ENCODE measurements at regions not wholly inside any gene's neighbourhood (a gene's known extent, or its start where the extent isn't known, plus 50 kb on each side); places are given as distances from the start of the nearest gene placed in this dataset.
"Not testable (repeated sequence)": the region's sequence is repeated elsewhere in the genome, so short reads cannot be mapped to it uniquely, and the experiment has no call there.

DNA sequence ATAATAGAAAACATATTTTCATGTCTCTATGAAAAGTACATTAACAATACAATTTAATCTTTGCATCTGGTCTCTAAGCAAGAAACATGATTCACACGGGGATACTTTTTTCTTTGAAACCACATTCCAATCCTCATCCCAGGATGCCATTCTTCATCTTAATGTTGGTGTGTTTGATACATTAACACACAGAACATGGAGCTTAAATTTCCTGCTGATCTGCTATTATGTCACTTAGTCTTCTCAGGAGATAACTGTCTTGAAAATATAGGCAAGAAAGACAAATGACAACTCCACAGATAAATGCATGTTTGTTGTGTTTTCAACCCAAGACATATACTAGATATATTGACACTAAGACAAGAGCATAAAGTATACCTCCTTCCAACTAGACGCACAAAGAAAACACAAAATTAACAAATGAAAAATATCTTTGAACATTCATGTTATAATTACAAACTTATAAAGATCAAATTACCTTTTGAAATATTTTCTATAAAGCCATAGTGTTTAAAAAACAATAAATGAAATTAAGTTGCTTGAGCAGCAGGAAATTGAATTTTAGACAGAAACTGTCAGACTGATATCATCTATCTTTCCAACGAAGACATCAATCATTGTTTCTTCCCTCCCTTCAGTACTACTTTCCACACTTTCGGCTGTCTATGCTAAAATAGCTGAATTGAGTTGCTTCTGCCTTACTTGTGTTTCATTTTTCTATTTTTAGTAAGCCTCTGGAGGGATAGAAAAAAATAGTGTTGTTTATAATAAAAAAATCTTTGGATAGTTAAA, 1676.7 kb upstream of the CDH9 start:
- DNase-seq (no peak), ATAC-seq (no peak)
- intact Hi-C loops (cut with DNase I), result no loop called here

DNA sequence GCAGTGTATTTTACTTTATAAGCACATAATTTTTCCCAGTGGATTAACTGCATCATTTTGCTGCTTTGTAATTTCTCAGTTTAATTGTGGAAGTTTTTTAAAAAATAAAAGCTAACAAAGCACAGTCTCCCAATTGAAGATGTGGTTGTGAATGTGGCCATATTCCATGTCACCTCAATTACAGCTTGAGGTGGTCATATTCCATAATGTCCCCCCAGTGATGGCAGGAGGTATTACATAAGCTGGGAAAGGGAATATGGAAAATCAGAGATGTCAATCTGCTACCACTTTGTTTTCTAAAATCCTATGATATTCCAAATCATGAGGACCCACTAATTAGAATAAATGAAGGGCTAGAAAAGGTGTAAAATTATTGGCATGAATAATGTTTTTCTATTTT, 1672.0 kb upstream of the CDH9 start:
- intact Hi-C loops (cut with DNase I), result no loop called here

DNA sequence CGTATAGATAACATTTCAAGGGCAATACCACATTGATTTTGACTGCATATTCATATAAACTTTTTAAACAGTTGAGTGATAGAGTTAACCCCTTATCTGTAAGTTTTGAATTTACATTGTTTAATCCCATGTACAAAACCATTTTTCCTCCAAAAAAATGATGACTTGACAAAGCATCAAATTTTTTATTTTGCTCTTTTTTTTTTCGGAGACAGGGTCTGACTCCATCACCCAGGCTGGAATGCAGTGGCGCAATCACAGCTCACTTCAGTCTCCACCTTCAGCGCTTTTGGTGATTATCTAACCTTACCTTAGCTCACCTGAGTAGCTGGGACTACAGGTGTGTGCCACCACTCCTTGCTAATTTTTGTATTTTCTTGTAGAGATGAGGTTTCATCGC, 1670.1 kb upstream of the CDH9 start:
- intact Hi-C loops (cut with DNase I), result no loop called here
- no peak for ATAC-seq
- no peak for DNase-seq

More for the DNA sequence above, 1672.0 kb upstream of the CDH9 start:
- ATAC-seq, result no peak
- no peak for DNase-seq

DNA sequence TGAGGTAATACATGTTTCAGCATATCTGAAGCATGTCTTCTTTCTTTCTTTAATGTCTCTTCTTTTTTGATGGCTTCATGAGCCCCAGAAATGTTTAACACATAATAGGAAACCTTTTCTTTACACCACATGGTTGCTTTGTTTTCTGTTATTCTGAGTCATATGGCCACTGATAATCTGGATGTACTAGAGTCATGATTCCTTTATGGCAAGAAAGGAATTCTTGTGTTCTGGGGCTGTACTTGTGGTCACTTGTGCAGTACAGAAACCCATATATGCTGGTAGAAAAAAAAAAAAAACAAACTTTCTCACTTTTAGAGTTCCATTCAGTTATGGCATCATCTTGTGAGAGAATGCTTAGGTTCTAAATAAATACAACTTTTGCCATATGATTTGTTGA, 1669.3 kb upstream of the CDH9 start:
- intact Hi-C loops (cut with DNase I), result no loop called here
- ATAC-seq, result no peak

DNA sequence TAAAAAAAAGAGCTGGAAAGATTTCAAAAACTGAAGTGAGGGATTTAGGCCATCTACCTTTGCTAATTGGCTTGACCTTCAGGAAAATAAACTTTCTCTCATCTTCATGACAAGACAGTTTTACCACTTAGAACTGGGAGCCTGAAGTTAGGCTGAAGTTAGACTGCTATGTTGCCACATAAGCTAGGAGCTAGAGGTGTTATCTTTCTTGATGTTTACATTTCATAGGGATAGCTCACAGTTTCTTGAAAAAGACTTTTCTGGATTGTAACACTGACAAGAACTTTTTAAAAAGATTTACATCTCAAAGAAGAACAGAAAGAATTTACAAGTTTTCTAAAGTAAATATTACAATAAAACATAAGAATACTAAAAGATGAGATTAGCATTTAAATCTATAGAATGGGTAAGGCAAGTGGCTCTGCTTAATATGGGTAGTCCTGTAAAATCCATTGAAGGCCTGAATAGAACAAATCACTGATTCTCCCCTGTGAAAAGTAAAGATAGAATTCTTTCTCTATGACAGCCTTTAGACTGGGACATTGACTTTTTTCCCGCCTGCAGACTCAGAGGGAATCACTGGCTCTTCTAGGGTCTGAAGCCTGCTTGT, 1665.4 kb upstream of the CDH9 start:
- DNase-seq (no peak), ATAC-seq (no peak)
- intact Hi-C loops (cut with DNase I), result no loop called here

More for the DNA sequence above, 1669.3 kb upstream of the CDH9 start:
- DNase-seq, result no peak

DNA sequence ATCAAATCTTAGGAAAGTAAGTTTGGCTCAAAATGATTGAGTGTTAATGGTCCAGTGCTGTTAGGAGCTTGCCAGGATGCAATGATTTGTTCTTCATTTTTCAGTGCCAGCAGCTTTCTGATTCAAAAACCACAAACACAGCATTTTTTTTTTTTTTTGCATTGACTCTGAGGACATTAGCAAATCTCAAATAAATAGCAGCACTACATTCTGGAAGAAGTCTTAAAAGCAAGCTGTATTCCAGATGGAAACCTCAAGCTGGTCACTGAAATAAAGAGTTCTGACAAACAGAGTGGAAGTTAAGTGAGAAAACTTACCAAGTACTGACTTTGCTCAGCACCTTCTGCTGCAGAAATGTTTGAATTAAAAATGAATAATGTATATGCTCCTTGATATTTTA, 1653.1 kb upstream of the CDH9 start:
- no peak for ATAC-seq
- intact Hi-C loops (cut with DNase I), result no loop called here
- DNase-seq, result no peak

DNA sequence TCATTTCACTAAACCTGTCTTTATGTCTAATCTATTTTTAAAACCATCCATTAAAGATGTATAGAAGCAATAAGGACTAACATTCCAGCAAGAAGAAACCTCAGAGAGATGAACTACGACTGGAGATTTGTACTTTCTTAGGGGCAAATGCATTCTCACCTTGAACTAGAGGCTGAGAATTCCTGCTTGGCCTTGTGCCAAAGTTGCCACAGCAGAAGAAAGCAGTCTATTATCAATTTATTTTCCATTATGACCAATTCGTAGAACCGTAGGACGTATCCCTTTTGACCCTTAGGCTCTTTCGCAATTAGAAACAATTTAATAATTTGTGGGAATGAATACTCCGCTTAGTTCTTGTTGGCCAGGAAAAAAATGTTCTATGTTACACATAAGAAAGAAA, 1647.4 kb upstream of the CDH9 start:
- intact Hi-C loops (cut with DNase I), result no loop called here
- DNase-seq (no peak), ATAC-seq (no peak)

DNA sequence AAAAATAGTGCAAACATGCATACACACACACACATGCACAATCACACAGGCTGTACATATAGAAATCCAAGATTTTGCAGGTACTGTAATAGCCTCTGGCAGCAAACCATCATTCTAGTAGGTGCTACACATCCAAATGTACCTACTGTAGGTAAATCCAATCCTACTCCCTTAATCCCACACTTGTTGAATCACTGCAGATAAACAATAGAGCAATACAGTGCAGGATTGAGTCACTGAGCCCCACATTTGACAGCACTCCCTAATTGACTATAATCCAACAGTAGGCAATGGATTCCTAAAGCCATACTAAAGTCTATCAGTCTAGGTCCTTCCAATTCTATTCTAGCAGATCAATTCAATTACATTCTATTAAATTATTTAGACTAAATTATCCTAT, 1640.5 kb upstream of the CDH9 start:
- intact Hi-C loops (cut with DNase I), result no loop called here
- ATAC-seq, result no peak

DNA sequence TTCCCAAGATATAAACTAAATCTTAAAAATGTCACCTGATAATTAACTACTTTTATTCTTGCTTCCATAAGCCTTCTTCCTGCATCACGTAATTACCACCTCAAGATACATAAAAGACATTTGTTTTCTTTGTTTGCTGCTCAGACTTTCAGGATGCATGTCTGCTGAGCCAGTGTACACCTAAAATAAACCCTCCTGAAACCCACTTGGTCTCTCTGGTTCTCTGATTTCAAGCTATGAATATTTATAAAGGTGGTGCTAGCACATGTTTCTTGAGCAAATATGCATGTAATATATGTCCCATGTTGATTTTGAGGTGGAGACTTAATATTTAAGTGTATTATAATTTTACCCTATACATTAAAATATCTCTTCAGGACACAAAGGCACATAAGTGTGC, 1627.7 kb upstream of the CDH9 start:
- DNase-seq, result no peak
- ATAC-seq, result no peak
- intact Hi-C loops (cut with DNase I), result no loop called here

More for the DNA sequence above, 1640.5 kb upstream of the CDH9 start:
- DNase-seq, result no peak

DNA sequence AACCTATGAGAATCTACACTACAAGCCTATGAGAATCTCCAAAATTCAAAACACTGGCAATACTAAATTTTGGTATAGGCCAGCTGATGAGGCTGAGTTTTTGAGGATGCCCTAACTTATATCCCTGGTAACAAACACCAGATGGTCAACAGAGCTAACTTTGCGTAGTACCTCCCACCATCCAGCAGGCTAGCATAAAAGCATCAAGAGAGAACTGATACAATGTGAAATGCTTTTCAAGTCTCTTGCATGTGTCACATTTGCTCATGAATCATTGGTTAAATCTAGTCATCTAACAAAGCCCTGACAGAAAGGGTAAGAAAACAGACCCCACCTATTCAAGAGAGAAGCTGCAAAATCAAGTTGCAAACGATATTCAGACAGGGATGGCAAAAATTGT, 1609.7 kb upstream of the CDH9 start:
- DNase-seq (no peak), ATAC-seq (no peak)
- intact Hi-C loops (cut with DNase I), result no loop called here

DNA sequence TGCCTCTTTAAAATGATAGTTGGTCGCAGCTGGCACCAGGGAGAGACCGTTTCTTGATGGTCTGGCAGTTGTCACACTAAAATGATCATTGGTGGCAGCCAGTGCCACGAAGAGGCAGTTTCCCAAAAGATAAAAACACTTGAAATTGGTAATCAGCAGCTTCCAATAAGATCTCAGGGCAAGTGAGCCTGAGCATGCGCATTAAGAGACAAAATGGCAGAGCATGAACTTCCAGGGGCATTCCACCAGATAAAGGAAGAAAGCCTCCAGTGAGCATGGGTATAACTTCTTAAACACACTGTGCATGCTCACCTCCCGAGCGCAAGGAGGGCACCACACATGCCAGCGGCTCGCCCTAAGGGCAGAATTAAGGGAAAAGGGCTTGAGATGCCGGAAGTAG, 1594.2 kb upstream of the CDH9 start:
- intact Hi-C loops (cut with DNase I), result no loop called here
- ATAC-seq (no peak), DNase-seq (no peak)

DNA sequence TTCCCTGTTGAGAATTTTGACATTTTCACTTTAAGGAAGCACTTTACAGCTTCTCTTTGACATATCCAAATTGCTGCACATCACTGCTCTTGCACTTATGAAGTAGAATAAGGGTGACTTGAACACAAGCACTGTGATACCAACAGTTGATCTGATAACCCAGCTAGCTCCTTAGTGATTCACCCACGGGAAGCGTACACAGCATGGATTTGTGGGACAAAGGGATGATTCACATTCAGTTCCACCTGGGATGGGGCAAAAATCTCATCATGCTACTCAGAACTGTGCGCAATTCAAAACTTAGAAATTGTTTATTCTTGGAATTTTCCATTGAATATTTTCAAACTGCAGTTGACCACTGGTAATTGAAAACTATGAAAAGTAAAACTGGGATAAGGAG, 1565.5 kb upstream of the CDH9 start:
- intact Hi-C loops (cut with DNase I), result no loop called here
- DNase-seq (no peak), ATAC-seq (no peak)

DNA sequence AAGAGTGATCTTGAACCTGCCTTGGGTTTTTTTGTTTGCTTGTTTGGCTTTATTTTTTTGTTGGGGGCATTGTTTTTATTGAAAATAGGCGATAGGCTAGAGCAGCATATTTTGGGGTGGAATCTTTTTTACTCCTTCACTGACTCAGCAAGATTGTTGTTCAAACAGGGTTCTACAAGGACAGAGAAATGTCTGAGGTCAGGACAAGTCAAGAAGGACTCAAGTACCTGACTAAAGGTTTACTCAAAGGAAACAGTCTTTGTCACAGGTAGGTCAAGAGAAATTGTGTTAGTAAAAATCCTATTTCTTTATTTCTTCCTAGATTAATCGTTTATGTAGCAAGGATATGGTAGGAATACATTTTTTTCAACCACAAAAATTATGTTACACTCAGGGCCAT, 1564.0 kb upstream of the CDH9 start:
- intact Hi-C loops (cut with DNase I), result no loop called here
- no peak for ATAC-seq
- no peak for DNase-seq

DNA sequence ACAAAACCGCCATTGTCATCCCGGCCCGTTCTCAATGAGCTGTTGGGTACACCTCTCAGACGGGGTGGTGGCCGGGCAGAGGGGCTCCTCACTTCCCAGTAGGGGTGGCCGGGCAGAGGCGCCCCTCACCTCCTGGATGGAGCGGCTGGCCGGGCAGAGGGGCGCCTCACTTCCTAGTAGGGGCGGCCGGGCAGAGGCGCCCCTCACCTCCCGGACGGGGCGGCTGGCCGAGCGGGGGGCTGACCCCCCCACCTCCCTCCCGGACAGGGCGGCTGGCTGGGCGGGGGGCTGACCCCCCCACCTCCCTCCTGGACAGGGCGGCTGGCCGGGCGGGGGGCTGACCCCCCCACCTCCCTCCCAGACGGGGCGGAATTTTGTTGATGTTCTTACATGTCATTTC, 1558.3 kb upstream of the CDH9 start:
- intact Hi-C loops (cut with DNase I); DNase-seq; ATAC-seq: not testable (repeated sequence)

DNA sequence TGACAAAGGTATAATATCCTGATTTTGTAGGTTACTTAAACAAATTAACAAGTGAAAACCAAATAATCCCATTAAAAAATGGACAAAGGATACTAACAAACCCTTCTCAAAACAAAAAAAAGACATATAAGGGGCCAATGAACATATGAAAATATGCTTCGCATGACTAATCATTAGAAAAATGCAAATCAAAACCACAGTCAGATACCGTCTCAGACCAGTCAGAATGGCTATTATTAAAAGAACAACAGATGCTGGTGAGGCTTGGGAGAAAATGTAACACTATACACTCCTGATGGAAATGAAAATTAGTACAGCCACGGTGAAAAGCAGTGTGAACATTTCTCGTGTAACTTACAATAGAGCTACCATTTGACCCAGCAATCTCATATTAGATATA, 1542.2 kb upstream of the CDH9 start:
- DNase-seq (no peak), ATAC-seq (no peak)
- intact Hi-C loops (cut with DNase I), result no loop called here

DNA sequence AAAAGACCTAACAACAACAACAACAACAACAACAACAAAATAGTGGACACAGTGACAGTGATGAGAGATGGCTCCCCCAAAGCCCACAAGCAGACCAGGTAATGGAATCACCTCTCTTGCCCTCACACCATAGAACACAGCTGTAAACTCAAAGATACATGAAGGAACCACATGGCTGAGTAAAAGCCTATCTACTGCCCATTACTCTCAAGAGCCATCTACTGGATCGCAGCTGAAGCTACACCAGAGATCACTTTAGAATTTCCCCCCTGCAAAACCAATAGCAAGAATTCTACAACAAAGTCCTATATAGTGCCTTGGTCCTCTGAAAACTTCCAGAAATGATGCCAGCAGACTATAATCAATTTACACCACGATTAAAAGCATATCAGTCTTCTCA, 1537.6 kb upstream of the CDH9 start:
- no peak for ATAC-seq
- intact Hi-C loops (cut with DNase I), result no loop called here
- no peak for DNase-seq

DNA sequence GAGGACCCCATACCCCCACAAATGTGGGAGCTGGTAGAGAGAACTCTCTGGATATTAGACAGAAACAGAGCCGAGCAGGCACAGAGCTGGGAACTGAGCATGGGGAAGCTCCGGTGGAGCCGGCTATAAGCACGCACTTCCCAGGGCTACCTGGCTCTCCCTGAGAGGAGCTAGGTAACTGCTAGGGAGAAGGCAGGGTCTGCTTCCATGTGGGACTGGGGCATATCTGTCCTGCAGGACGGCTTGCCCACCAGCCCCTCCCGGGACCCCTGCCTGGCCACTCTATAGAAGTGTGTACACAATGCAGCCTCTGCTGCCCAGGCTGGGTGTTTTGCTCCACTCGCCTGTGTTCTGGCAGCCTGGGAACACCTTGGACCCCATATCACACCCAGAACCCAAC, 1537.0 kb upstream of the CDH9 start:
- intact Hi-C loops (cut with DNase I), result no loop called here
- ATAC-seq (no peak), DNase-seq (no peak)

DNA sequence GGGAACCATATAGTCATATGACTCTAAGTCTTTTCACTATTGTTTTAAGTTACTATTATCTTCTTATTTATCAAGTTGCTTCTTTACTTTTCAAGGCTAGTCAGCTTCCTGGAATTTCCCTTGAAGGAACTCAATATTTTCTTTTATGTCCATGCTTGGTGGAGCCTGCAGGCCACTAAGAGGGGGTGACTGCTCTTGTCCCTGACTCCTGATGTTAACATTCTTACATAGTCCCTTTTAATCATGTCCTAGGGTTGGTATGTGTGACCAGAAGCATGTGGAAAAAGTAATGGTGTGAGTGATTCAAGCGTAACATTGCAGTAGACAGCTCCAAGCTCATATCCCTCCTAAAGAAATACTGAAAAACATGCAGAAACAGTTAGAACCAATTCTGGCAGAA, 1536.2 kb upstream of the CDH9 start:
- intact Hi-C loops (cut with DNase I), result no loop called here

DNA sequence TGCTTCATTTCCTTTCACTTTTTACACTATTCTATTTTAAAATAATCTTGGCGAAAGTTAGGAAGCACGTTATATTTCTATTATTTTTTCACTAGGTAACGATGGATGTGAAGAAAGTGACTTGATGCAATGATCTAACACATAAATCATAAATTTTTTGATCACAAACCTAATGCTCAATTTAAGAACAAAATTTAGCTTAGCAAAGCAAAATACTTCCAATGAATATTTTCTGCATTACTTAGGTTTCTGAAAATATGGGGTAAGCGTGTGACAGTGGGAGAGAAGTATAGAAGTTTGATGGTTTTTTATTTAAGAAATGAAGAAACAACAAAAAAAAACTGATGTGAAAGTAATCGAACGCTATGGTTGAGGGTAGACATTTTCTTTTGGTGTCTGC, 1528.7 kb upstream of the CDH9 start:
- intact Hi-C loops (cut with DNase I), result no loop called here
- no peak for ATAC-seq
- DNase-seq, result no peak

More for the DNA sequence above, 1536.2 kb upstream of the CDH9 start:
- ATAC-seq, result no peak
- no peak for DNase-seq

DNA sequence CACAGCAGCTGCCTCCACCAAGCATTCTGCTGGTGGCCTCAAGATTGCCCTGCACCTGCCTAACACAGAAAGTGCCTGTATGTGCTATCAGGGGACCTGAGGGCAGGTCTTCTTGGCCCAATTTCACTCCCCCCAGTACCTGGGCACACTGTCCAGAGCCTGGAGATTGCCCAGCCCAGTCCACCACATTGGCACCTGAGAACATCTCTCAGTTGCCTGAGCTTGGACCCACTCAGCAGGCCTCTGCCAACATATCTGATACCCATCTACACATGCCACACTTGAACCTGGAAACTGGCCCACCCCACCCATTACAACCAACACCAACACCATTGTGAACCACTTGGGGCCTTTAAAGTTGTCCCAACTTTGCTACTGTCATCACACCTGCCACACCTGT, 1523.1 kb upstream of the CDH9 start:
- intact Hi-C loops (cut with DNase I), result no loop called here
- DNase-seq (no peak), ATAC-seq (no peak)

DNA sequence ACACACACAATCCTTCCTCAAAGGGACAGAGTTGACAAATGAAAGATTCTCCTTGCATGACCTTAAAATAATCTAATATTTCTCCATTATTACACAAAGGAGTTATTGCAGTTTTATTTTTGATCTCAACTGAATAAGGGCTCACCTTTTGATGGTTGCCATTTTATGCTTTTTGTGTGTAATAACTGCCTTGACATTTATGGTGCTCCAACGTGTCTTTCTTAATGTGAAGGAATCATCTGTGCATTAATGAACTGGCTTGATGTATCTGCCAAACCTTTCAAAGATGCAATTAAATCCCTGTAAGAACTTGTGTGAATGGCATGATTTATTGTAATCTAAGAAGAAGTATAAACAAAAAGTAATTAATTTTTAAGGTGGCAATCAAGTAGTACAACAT, 1519.8 kb upstream of the CDH9 start:
- ATAC-seq, result no peak

More for the DNA sequence above, 1519.8 kb upstream of the CDH9 start:
- intact Hi-C loops (cut with DNase I), result no loop called here
- DNase-seq, result no peak

All from left cardiac atrium (tissue), 4 donors.